ENCODE measurements at regions not wholly inside any gene's neighbourhood (a gene's known extent, or its start where the extent isn't known, plus 50 kb on each side); places are given as distances from the start of the nearest gene placed in this dataset.

DNA sequence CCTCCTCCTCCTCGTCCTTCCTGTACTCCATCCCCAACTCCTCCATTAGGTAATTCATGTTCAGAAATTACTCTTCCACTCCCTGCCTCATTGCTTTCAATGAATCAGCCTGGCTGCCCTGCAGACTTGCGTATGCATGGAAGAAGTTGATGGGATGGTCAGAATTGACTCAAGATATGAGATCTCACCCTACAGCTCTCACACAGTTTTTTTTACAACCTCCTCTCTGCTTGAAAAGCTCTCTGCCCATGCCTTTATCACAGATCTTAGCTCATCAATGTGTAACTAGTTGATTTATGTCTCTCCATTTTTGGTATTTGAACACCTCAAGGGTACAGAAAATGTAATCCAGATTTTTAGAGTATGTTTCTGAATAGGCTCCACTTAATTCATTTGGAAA, 506.9 kb downstream of the TBC1D4 start:
- FAIRE-seq (no peak), DNase-seq (ENCODE audit: insufficient read length, low spot score) (no peak)

DNA sequence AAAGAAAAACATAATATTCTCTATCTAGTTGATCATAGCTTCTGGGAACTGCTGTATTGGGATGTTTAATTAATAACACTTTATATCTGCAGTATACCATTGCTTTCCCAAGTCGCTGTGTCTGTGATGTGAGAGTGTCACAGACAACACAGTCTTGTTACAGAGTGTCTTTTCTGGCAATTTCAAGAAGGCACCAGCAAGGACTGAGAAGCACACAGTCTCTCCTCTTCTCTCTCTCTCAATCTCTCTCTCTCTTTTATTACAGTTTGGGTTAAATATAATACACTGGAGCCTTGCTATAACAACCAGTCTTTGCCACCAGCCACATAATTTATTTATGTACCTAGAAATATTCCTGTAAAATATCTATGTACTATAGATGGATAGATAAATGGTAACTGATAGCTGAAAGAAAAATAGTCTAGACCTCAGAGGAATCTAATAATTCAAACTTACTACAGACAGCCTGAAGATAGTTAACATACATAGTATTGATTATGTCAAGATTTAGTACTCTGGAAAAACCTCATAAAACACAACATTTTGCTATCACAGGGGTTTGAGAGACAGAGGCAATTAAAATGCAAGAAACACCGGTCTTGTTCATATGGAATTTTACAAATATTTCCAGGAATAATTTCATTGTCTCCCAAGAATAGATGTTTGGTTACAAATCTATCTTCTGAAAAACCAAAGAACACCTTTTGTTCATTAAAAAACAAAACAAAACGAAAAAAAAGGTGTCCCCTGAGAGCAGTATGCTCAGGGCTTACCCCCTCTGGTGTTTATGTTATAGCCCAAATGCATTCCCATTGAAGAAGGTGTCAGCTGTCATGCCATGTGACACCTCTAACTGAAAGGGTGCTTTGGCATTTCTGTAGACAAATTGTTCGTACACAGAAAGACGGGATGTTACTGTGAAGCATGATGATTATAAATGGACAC, 507.8 kb downstream of the TBC1D4 start:
- DNase-seq (ENCODE audit: insufficient read length, low spot score) (no peak), FAIRE-seq (no peak)

DNA sequence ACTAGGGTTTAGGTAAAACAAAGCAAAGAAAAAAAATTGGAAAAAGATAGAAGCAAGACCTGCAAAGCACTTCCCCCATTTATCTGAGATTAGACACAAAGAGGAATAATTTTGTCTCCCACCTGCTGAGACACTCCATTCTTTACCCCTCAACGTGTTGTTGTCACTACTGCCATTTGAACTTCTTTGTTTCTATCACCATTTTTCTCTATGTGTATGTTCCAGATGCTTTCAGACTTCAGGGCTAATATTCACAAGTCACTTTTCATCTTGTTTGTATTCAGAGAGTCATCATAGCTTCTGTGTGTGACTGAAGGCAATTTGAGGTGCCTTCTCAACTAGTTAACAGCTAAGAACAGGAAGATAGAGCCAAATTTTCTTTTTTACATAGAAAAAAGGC, 512.5 kb downstream of the TBC1D4 start:
- FAIRE-seq: no peak
- DNase-seq (ENCODE audit: insufficient read length, low spot score): no peak

DNA sequence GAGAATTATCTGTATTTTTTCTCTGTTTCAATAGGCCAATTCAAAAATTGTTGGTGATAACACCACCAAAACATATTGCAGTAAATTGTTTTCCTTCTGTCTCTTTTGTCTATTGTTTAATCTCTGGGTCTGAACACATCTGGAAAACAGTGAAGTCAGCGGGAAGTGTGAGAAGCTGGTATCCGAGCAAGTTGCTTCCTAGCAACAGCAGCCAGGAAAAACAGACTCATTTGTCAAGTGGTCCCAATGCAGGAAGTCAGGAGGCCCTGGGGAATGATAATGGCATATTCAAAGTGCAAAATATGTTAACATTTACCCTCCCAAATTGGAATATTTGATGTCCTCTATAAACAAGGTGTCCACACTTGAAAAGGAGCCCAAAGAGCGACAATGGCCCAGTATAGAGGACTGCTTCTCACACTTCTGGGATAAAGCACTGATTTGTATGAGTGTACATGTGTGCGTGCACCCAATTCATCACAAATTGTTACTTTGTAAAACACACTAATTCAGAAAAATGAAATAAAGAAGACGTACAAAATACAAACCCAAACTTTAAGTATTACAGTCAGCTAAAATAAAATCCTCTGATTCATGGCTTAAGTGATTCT, 515.0 kb downstream of the TBC1D4 start:
- DNase-seq (ENCODE audit: insufficient read length, low spot score): no peak

DNA sequence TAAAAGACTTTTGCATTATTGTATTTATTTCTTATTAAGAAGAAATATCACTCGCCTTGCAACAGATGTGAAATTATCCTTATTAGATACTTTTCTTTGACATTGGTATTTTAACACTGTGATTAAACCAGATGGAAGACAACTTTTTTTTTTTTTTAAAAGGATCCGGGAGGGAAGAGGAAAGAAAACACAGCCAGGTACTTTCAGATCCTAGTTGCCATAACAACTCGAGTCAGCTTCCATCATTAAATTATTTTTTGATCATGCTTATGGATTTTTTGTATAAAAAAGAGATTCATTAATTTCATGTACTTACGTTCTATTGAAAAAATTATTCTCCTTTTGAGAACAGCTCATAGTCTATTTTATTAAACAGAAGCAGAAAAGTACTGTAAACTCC, 515.7 kb downstream of the TBC1D4 start:
- DNase-seq (ENCODE audit: insufficient read length, low spot score) (no peak), FAIRE-seq (no peak)

More for the DNA sequence above, 515.0 kb downstream of the TBC1D4 start:
- FAIRE-seq: no peak

DNA sequence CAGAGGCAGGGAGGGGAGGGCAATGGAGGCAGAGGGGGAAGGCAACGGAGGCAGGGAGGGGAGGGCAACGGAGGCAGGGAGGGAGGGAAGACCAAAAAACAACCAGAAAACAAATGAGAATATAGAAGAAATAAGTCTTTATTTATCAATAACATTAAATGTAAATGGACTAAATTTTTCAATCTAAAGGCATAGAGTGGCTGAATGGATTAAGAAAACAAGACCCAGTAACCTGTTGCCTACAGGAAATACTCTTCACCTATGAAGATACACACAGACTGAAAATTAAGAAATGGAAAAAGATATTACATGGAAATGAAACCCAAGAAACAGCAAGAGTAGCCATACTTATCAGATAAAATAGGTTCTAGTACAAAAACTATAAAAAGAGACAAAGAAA, 536.3 kb downstream of the TBC1D4 start:
- DNase-seq (ENCODE audit: insufficient read length, low spot score): no peak
- FAIRE-seq: no peak

DNA sequence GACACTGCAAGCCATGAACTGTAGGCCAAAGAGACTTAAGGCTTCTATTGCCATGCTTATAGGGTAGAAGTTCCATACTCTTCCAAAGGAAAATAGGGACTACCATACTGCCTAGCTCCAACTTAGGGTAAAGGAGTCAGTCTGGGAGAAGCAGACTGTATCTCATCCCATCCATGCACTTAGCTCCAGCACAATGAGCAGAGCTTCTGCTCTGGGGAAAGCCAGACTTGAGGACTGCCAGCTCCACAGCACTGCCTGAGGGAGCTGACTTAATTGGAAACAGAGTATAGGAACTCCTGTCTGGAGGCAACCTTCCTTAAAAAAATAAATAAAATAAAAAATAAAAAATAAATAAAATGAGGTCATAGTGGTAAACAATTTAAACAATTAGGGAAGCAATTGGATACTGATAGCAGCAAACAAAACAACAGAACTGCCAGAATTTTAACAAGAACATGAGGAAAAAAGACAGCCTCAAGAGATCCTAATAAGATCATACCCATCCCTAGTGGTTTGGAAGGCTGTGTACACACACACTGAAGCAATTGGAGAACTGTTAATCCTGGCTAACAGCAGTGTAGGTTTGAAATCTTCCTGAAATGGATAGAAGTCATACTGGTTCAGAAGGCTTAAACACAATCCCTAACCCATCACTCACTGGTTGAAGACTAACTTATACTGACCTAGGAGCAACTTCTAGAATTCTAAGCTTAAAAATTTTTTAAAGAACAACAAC, 550.1 kb downstream of the TBC1D4 start:
- FAIRE-seq (no peak), DNase-seq (ENCODE audit: insufficient read length, low spot score) (no peak)

DNA sequence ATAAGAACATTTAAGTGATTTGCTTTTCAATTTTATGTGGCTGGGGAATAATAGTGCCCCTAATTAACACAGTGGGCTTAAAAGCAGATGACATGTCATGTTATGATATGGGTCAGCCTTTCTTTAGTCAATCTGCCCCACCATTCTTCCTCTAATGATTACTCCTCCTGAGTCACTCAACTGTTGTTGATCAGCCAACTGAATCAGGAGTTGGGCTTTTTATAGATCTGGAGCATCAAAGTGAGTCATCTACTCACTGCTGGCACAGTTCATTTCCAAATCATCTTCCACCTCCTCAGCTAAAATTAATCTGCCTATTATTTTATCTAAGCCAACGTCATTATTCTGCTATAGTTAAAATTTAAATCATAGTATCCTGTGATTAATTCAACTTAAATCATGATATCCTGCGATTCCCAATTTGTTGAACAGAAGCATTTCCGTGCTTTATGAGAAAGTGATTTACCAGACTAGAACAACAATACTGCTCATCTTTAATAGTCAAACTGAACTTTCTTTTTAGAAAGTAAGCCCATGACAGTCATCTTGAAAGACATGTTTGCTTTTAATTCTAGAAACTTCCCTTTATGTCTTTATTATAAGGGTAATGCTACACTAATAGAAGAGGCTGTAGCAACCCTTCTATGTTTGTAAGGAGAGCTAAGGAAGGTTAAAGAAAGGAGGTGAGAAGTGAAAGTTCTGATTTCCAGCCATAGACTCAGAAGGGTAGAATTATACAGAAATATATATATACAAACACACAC, 551.4 kb downstream of the TBC1D4 start:
- no peak for FAIRE-seq

DNA sequence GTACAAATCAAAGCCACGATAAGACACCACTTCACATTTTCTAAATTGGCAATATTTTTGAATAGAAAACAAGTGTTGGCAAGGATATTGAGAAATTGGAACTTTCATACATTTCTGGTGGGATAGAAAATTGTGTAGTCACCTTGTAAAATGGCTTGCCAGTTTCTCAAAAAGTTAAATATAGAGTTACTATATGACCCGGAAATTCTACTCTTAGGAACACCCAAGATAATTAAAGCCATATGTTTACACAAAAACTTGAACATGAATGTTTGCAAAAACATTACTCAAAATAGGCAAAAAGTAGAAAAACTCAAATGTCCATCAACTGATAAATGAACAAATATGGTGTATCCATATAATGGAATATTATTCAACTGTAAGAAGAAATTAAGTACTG, 552.5 kb downstream of the TBC1D4 start:
- no peak for FAIRE-seq
- DNase-seq (ENCODE audit: insufficient read length, low spot score): no peak

More for the DNA sequence above, 551.4 kb downstream of the TBC1D4 start:
- peak; percentile 5 for DNase-seq (ENCODE audit: insufficient read length, low spot score)

DNA sequence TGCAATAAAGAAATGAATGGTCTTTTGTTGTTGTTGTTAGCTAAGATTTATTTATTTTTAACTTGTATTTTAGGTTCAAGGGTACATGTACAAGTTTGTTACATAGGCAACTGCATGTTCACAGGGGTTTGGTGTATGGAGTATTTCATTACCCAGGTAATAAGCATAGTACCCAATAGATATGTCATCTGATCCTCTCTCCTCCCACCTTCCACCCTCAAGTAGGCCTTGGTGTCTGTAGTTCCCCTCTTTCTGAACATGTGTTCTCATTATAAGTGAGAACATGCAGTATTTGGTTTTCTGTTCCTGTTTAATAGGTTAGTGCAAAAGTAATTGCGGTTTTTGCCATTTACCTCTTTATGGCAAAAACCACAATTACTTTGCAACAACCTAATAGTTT, 554.1 kb downstream of the TBC1D4 start:
- FAIRE-seq: no peak
- no peak for DNase-seq (ENCODE audit: insufficient read length, low spot score)

DNA sequence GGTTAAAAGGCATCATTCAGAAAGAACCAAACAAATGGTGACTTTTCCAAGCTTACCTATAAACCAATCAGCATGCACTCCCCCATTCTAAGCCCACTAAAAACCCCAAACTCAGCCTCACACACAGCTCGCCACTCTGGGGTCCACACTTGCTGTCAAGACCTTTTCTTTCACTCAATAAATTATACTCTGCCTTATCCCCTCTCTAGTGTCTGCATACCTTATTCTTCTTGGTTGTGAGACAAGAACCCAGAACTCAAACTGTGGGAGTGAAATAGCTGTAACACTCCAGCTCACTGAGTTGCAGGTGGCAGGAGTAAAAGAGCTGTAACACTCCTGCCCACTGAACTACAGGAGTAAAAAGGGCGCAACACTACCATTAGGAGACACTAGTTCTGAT, 559.0 kb downstream of the TBC1D4 start:
- no peak for FAIRE-seq
- DNase-seq (ENCODE audit: insufficient read length, low spot score): no peak

DNA sequence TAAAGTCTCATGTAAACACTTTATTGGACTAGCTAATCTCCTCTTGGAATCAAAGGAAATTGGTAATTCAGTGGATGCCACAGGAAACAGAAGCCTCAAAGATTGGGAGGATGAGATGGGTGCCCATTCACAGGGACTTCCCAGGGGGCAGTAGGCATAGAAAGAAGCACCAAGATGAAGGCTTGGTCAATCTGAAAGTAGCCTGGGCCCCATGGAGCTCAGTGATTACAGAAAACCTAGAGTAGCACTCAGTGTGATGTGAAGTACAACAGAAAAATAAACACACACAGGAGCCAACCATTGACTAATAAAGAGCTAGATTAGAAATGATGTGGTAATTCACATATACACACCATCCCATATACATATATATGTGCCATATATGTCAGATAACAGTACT, 560.6 kb downstream of the TBC1D4 start:
- FAIRE-seq: no peak
- DNase-seq (ENCODE audit: insufficient read length, low spot score): no peak

DNA sequence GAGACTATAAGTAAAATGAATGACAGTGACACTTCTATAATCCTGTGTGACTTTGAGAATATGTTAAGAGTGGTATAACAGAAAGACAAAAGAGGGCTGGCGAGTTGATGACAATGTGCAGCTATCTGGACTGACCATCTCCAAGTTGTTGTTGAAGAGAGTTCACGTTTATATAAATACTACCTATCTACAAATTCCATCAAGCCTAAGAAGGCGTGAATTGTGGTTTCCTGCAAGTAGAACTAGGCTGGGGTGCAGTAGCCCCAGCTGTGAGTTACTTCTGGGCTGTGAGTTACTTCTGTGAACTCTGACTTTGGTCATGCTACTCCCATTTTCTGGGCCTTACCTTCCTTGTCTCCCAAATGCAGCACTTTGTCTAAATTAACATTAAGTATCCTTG, 561.0 kb downstream of the TBC1D4 start:
- FAIRE-seq (no peak), DNase-seq (ENCODE audit: insufficient read length, low spot score) (no peak)

DNA sequence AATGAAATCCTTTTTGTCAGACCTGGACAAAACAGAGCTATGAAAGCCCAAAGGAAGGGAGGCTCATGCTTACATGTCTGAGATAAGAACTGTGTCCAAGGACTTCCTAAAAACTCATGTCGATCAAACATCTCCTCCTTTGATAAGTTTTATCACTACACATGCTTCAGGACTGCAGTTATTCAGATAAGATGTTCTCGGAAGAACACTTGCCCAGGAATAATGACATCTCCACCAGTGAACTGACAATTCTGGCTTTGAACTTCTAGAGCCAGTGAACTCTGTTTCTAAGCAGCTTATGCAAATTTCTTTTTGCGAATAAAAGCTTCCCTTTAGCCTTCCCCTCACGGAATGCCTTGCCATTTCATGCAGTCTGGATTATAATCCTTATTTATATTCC, 561.6 kb downstream of the TBC1D4 start:
- no peak for FAIRE-seq
- DNase-seq (ENCODE audit: insufficient read length, low spot score): no peak

DNA sequence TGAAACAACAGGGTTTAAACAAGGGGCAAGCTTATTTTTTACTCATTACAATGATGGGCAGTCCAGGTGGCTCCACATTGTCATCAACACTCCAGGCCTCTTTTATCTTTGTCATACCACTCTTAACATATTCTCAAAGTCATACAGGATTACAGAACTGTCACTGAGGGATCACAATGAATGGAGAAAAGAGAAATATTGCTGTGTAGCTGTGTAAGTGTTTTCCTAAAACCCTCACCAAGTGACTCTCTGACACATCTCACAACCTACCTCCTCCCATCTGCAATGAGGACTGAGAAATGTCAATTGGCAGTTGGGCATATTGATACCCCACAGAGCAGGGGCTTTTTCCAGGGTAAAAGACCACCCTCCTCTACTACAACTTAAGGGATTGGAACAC, 562.1 kb downstream of the TBC1D4 start:
- FAIRE-seq (no peak), DNase-seq (ENCODE audit: insufficient read length, low spot score) (no peak)

DNA sequence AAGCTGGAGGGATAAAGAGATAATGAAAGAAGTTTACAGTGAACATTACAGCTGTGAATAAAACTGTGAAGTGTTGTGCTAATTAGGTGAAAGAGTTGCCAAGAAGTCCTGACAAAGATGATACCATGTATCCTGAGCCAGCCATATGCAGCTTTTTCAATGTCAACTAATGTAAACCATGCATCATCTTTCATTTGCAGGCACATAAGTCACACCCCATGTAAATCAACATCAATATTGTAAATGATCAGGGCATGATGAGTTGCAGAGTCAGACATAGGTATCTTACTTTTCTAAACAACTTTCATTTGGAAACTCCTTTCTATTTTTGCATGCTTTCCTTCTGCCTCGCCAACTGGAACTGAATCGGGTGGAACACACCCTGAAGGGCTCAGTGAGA, 569.1 kb downstream of the TBC1D4 start:
- no peak for DNase-seq (ENCODE audit: insufficient read length, low spot score)
- FAIRE-seq: no peak

DNA sequence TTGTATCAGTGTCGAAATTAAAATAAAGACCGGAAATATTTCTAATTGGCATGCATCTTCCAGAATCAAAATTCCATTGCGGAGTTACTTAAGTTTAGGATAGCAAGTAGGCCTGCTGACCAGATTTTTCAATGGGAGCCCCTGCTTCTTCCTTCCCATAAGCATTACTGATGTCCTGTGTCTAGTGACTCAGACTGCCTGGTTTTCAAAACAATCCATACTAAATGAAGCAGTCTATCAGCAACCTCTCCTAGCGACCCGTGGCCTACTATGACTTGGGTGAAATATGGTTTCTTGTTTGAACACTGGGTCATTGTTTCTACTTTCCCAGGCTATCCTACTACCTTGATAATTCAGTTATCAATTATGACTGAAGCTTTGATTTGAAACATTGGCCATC, 571.6 kb downstream of the TBC1D4 start:
- DNase-seq (ENCODE audit: insufficient read length, low spot score) (no peak), FAIRE-seq (no peak)

DNA sequence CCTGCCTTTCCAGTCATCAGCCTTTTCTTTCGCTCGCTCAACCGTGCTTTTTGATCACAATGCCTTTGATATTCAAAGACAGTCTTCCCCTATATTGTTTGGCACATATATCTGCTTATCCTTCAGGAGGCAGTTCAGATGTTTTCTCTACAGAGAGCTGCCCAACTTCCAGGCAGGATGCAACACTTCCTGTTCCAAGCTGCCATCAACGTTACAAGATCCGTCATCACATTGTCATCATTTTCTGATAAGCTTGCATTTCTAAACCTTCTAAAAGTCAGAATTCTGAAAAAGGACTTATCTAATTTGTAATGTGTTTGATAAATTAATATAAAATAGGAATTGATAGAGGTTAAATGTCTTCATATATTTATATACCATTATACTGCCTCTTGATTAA, 574.2 kb downstream of the TBC1D4 start:
- DNase-seq (ENCODE audit: insufficient read length, low spot score) (no peak), FAIRE-seq (no peak)

DNA sequence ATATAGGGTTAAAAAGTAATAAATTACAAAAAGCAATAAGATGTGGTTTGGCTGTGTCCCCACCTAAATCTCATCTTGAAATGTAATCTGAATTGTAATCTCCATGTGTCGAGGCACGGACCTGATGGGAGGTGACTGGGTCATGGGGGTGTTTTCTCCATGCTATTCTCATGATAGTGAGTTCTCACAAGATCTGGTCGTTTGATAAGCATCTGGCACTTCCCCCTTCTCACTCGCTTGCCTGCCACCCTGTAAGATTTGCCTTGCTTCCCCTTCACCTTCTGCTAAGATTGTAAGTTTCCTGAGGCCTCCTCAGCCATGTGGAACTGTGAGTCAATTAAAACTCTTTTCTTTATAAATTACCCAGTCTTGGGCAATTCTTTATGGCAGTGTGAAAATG, 577.4 kb downstream of the TBC1D4 start:
- DNase-seq (ENCODE audit: insufficient read length, low spot score) (no peak), FAIRE-seq (no peak)

DNA sequence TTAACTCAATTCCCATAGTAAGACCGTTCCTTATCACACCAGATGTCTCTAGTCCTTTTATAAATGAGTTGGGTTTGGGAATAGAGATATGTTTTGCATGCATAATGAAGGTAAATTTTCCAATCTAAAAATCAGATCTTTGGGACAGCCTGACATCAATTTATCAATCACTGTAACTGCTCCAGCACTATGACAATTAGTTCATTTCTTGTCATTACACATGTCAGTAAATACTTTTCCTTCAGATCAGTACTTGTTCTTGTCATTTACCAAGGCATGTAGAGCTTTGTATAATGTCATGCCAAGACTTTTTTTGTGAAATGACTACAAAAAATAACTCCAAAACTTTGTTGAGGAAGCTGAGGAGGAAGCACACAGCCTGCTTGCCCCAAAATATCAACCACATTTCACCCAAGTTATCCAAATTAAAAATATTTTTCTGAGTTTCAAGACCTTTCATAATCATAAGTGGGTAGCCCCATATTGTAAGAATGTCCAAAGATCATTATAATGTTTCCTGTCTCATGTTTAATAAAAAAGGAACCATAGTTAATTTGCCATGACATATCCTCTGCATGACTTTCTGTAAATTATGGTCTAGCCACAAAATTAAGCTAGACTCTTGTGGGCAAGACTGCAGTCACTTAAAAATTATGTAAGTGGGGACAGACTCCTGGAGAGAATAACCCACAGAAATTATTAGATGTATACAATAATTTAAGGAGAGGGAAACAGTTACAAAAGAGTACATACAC, 586.8 kb downstream of the TBC1D4 start:
- DNase-seq (ENCODE audit: insufficient read length, low spot score) (no peak), FAIRE-seq (no peak)

Data from HTR-8/SVneo (cell line).